Tibial artery (tissue), 4 donors: ENCODE measurements at regions not wholly inside any gene's neighbourhood (a gene's known extent, or its start where the extent isn't known, plus 50 kb on each side); places are given as distances from the start of the nearest gene placed in this dataset.
"Not testable (repeated sequence)": the region's sequence is repeated elsewhere in the genome, so short reads cannot be mapped to it uniquely, and the experiment has no call there.

ENCODE experiments used
- DNase-seq, 2 donors: peaks; one replicate each; pipeline ENCODE4 v3.0.0-alpha.2; 2019
- H3K27ac ChIP-seq, 2 donors: fragments of 200-600 bp; sonication (generic) in 1 of 2; 1 replicate in 1 of 2; 2 replicates in 1 of 2; pipeline ENCODE4 v1.5.1; 2018 to 2019; ENCODE audit warnings: mild to moderate bottlenecking in 1 of 2
- H3K27me3 ChIP-seq, 2 donors: fragments of 200-600 bp; sonication (generic) in 1 of 2; one replicate each; pipeline versions ENCODE4 v1.5.1 to v1.6.0; 2016 to 2019
- H3K36me3 ChIP-seq, 3 donors: fragments of 200-600 bp; sonication (generic) in 2 of 3; one replicate each; pipeline ENCODE4 v1.5.1; 2016 to 2019; ENCODE audit warnings: mild to moderate bottlenecking in 2 of 3
- H3K4me1 ChIP-seq, 4 donors: fragments of 200-600 bp; sonication (generic) in 2 of 4; 1 replicate in 3 of 4; 2 replicates in 1 of 4; pipeline ENCODE4 v1.5.1; 2016 to 2019
- H3K4me3 ChIP-seq, 2 donors: fragments of 200-600 bp; sonication (generic) in 1 of 2; 1 replicate in 1 of 2; 2 replicates in 1 of 2; pipeline ENCODE4 v1.5.1; 2018 to 2019; ENCODE audit warnings: mild to moderate bottlenecking in 2 of 2
- H3K9me3 ChIP-seq, 3 donors: fragments of 200-600 bp; sonication (generic) in 1 of 3; one replicate each; pipeline ENCODE4 v1.5.1; 2016 to 2019
- CTCF ChIP-seq, 2 experiments: fragments of 200-600 bp in 1 of 2; fragments of 450-650 bp in 1 of 2; IDR thresholded peaks; one replicate each; pipeline ENCODE4 v1.5.1; 2017 to 2019; ENCODE audit warnings: antibody characterized with exemption in 2 of 2, mild to moderate bottlenecking in 1 of 2, moderate library complexity in 1 of 2
- intact Hi-C: fragments of 100-400 bp; cut with DNase I; formaldehyde crosslinking; loops from one replicate; pipeline ENCODE4 v1.15.0; 2023; ENCODE audit warnings: low total_unique reads

DNA sequence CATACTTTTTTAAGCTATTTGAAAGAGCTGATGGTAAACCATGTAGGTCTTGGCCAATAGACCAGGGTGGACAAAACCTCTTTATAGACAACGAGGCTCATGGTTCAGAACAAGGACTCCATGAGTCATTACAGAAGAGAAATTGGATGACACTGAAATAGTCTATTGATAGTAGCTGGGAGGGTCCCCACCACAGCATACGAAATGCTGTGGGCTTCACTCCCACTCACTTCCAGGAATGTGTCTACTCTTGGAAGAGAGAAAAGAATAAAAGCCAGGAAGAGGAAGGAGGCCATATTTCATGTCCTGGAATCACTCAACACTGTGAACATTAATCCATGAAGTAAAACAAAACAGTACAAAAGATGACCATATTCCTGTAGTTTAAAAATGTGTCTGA, 82.3 kb upstream of the MXRA5 start:
- intact Hi-C loops: no loop called here
- Histone ChIP-seq H3K36me3 (no peaks in the 10 kb centered on the region), H3K9me3 (no peaks in the 10 kb centered on the region), H3K27me3 (no peaks in the 10 kb centered on the region), H3K4me1 (no peaks in the 10 kb centered on the region), H3K4me3 (no peak overlapping the region), H3K27ac (no peak overlapping the region)
- DNase-seq: no peak
- TF ChIP-seq CTCF (IDR thresholded peaks at IDR 0.05): no peak

DNA sequence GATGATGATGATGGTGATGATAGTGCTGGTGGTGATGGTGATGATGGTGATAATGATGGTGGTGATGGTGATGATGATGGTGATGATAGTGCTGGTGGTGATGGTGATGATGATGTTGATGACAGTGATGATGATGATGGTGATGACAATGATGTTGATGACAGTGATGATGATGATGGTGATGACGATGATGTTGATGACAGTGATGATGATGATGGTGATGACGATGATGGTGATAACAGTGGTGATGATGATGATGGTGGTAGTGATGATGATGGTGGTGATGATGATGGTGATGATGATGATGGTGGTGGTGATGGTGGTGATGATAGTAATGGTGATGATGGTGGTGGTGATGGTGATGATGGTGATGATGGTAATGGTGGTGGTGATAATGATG, 80.1 kb upstream of the MXRA5 start:
- DNase-seq: no peak
- no peaks in the 10 kb centered on the region for H3K36me3 ChIP-seq
- no peak overlapping the region for H3K4me3 ChIP-seq
- intact Hi-C loops: no loop called here
- H3K27me3 ChIP-seq: no peaks in the 10 kb centered on the region
- H3K4me1 ChIP-seq: no peaks in the 10 kb centered on the region
- TF ChIP-seq CTCF (IDR thresholded peaks at IDR 0.05): no peak
- H3K9me3 ChIP-seq: no peaks in the 10 kb centered on the region
- H3K27ac ChIP-seq: no peak overlapping the region

DNA sequence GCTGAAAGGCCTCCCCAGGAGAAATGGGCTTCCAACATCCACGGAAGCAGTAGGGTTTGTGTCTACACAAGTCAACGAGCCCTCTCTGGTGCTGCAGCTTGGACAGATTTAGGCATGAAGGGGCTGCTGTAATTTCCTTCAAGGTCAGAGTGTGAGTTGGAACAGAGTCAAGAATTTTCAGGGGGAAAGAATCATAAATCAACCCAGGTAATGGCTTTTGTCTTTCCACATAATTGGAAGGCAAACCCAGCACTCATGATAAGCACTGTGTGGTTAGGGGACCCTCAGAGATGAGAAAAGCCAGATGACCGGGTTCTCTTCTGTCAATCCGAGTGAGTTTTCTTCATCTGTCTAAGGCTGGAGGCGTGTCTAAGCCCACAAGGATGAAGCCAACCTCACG, 78.6 kb upstream of the MXRA5 start:
- no peaks in the 10 kb centered on the region for H3K9me3 ChIP-seq
- no peak for DNase-seq
- intact Hi-C loops: no loop called here
- no peaks in the 10 kb centered on the region for H3K36me3 ChIP-seq
- H3K27me3 ChIP-seq: no peaks in the 10 kb centered on the region
- H3K4me3 ChIP-seq: no peak overlapping the region
- TF ChIP-seq CTCF (IDR thresholded peaks at IDR 0.05): no peak
- H3K4me1 ChIP-seq: no peaks in the 10 kb centered on the region
- H3K27ac ChIP-seq: no peak overlapping the region

DNA sequence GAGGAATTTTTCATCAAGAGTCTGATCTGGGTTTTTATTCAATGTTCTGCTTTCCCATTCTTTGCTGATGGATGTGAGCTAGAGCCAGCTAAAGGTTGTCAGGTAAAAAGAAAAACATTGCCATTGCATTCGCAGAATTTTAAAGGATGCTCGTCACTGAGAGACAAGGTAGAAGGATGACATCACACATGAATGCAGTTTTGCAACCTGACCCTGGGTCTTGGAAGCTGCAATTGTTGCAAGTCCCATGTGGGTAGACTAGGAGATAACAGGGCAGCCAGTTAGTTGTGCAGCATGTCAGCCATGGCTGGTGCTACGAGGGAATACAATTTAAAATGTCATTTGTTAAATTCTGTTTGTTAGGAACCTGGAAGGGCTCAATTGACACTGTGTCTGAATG, 73.9 kb upstream of the MXRA5 start:
- Histone ChIP-seq H3K27ac (no peak overlapping the region), H3K27me3 (no peaks in the 10 kb centered on the region), H3K9me3 (no peaks in the 10 kb centered on the region), H3K4me3 (no peak overlapping the region), H3K36me3 (no peaks in the 10 kb centered on the region), H3K4me1 (no peaks in the 10 kb centered on the region)
- DNase-seq: no peak
- intact Hi-C loops: no loop called here
- TF ChIP-seq CTCF (IDR thresholded peaks at IDR 0.05): no peak

DNA sequence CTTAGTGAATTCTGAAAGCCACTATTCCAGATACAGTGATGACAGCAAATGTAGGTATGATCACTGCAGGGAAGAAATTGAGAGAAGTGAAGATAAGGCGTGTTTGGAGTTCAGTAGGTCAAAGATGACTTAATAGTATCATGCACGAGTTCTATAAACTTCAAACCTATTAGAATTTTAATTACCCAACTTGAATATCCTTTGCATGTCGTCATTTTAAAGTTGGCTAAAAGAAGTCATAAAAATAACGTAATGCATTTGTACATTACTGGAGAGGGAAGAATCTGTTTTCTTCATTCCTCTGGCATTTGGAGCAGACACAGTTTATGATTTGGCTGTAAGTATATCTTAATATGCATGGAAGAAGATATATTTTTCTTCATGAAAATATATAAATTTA, 68.6 kb upstream of the MXRA5 start:
- H3K36me3 ChIP-seq: no peaks in the 10 kb centered on the region
- no peak for TF ChIP-seq CTCF (IDR thresholded peaks at IDR 0.05)
- H3K27ac ChIP-seq: no peak overlapping the region
- H3K4me3 ChIP-seq: no peak overlapping the region
- H3K27me3 ChIP-seq: no peaks in the 10 kb centered on the region
- no peak for DNase-seq
- peaks cover 0 to 4% (median 0%) of the 10 kb centered on the region in 3 donors for H3K9me3 ChIP-seq
- intact Hi-C loops: no loop called here
- H3K4me1 ChIP-seq: no peaks in the 10 kb centered on the region

- H3K4me3 ChIP-seq, H3K27ac ChIP-seq, H3K27me3 ChIP-seq, intact Hi-C loops, H3K9me3 ChIP-seq, DNase-seq, H3K4me1 ChIP-seq, H3K36me3 ChIP-seq: not testable (repeated sequence)
Measured at GRCh38 chrX:3411626-3412025, 65.2 kb upstream of the MXRA5 start.

GRCh38 chrX:3409936-3410335, 63.5 kb upstream of the MXRA5 start:
- H3K9me3 ChIP-seq, H3K27me3 ChIP-seq, H3K4me1 ChIP-seq, H3K27ac ChIP-seq, intact Hi-C loops, DNase-seq, H3K4me3 ChIP-seq, H3K36me3 ChIP-seq: not testable (repeated sequence)
